ENCODE measurements at regions not wholly inside any gene's neighbourhood (a gene's known extent, or its start where the extent isn't known, plus 50 kb on each side); places are given as distances from the start of the nearest gene placed in this dataset.

DNA sequence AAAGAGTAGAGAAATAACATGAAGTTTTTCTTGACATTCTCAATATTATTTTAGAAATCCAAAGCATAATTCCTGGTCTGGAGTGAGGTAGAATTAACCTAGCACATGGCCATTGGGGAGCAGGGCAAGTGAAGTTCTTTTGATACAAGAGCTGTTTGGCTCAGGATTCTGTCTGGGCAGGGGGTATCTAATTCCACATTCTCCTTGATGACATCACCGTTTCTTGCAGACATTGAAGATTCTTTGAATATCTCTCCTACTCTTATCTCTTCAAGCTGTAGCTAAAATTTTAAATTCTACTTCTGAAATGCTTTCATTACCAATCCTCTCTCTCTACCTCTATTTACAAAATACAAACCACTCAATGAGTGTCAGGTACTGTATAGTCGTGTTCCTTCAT is 138.2 kb upstream of the TENM4 start:
- Histone ChIP-seq H3K27me3 (no peaks in the 10 kb centered on the region), H3K36me3 (no peaks in the 10 kb centered on the region)
- intact Hi-C loops (cut with DNase I): no loop called here

DNA sequence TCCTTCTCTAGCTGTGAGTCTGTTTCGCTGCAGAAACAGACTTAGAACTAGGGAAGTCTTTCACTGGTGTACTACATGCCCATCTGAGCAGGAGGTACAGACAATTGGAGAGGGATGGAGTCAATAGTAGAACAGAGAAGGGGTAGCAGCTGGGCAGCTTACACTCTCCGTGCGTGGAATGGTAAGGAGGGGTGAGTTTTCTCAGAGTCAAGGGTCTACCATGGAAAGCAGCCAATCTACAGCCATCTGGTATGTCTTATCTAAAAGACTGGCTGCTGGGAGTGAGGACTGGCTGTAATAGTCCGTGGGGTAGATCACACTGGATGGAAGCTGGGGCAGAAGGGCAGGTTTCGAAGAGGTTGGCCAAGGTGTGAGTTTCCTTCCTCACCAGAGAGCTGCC is 137.3 kb upstream of the TENM4 start:
- H3K4me3 ChIP-seq: no peak overlapping the region
- H3K4me1 ChIP-seq: no peaks in the 10 kb centered on the region
- intact Hi-C loops (cut with DNase I): no loop called here
- no peak for DNase-seq
- no peak for TF ChIP-seq POLR2A (IDR thresholded peaks at IDR 0.05)
- TF ChIP-seq, protein P1, sequence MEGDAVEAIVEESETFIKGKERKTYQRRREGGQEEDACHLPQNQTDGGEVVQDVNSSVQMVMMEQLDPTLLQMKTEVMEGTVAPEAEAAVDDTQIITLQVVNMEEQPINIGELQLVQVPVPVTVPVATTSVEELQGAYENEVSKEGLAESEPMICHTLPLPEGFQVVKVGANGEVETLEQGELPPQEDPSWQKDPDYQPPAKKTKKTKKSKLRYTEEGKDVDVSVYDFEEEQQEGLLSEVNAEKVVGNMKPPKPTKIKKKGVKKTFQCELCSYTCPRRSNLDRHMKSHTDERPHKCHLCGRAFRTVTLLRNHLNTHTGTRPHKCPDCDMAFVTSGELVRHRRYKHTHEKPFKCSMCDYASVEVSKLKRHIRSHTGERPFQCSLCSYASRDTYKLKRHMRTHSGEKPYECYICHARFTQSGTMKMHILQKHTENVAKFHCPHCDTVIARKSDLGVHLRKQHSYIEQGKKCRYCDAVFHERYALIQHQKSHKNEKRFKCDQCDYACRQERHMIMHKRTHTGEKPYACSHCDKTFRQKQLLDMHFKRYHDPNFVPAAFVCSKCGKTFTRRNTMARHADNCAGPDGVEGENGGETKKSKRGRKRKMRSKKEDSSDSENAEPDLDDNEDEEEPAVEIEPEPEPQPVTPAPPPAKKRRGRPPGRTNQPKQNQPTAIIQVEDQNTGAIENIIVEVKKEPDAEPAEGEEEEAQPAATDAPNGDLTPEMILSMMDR (IDR thresholded peaks at IDR 0.05): no peak
- WGBS, 2 donors: 64 to 71% methylated on average over 5 of the region's 5 CpGs
- no peaks in the 10 kb centered on the region for H3K9me3 ChIP-seq
- H3K27me3 ChIP-seq: no peaks in the 10 kb centered on the region
- H3K36me3 ChIP-seq: no peaks in the 10 kb centered on the region
- H3K27ac ChIP-seq: no peak overlapping the region

More for the DNA sequence above, 138.2 kb upstream of the TENM4 start:
- TF ChIP-seq, protein P1 (IDR thresholded peaks at IDR 0.05): no peak
- TF ChIP-seq POLR2A (IDR thresholded peaks at IDR 0.05): no peak
- no peak for DNase-seq
- Histone ChIP-seq H3K4me1 (no peaks in the 10 kb centered on the region), H3K4me3 (no peak overlapping the region), H3K9me3 (no peaks in the 10 kb centered on the region), H3K27ac (no peak overlapping the region)
- 63 to 80% methylated on average over 2 of the region's 2 CpGs for WGBS, 2 donors

DNA sequence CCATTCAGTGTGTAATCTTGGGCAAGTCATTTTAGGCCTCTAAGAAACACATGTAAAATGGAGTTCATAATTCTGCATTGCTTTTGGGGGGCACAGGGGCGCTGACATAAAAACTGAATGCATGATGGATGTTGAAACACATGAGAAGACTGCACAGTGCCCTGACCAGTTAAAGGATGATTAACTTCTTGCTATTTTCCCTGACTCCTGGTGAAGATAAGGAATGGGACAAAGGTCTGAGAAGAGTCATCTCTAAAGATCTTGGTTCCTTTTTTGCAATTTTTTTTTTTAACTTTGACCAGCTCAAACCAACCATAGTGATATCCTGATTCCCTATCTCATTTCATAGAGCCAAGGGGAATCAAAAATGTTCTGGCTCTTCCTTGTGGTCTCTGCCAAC is 134.9 kb upstream of the TENM4 start:
- no peak for DNase-seq
- 50 to 68% methylated on average over 1 of the region's 1 CpG for WGBS, 2 donors
- intact Hi-C loops (cut with DNase I): no loop called here
- Histone ChIP-seq H3K4me3 (no peak overlapping the region), H3K27me3 (no peaks in the 10 kb centered on the region), H3K36me3 (no peaks in the 10 kb centered on the region), H3K27ac (no peak overlapping the region), H3K4me1 (no peaks in the 10 kb centered on the region), H3K9me3 (no peaks in the 10 kb centered on the region)
- TF ChIP-seq, protein P1 (IDR thresholded peaks at IDR 0.05): no peak
- no peak for TF ChIP-seq POLR2A (IDR thresholded peaks at IDR 0.05)

DNA sequence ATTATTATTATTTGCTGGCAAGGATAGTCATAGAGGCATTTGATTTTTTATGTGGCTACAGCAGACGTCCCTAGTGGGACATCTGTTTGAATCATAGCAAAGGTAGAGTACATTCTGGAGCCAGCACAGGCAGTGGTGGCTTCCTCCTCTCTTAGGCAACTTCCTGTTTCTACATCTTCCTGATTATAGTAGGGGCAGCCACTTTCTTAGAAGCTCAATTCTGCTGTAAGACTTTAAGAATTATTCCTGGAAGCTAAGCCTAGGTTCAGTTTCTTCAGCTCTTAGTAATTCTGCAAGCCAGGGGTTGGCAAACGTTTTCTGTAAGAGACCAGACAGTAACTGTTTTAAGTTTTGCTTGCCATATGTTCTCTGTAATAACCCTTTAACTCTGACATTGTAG is 129.3 kb upstream of the TENM4 start:
- H3K27ac ChIP-seq: no peak overlapping the region
- H3K9me3 ChIP-seq: no peaks in the 10 kb centered on the region
- TF ChIP-seq, protein P1 (IDR thresholded peaks at IDR 0.05): no peak
- TF ChIP-seq POLR2A (IDR thresholded peaks at IDR 0.05): no peak
- no peaks in the 10 kb centered on the region for H3K36me3 ChIP-seq
- DNase-seq: no peak
- H3K4me3 ChIP-seq: no peak overlapping the region
- intact Hi-C loops (cut with DNase I): no loop called here
- no peaks in the 10 kb centered on the region for H3K4me1 ChIP-seq
- 29 to 43% methylated on average over 2 of the region's 2 CpGs for WGBS, 2 donors
- no peaks in the 10 kb centered on the region for H3K27me3 ChIP-seq

DNA sequence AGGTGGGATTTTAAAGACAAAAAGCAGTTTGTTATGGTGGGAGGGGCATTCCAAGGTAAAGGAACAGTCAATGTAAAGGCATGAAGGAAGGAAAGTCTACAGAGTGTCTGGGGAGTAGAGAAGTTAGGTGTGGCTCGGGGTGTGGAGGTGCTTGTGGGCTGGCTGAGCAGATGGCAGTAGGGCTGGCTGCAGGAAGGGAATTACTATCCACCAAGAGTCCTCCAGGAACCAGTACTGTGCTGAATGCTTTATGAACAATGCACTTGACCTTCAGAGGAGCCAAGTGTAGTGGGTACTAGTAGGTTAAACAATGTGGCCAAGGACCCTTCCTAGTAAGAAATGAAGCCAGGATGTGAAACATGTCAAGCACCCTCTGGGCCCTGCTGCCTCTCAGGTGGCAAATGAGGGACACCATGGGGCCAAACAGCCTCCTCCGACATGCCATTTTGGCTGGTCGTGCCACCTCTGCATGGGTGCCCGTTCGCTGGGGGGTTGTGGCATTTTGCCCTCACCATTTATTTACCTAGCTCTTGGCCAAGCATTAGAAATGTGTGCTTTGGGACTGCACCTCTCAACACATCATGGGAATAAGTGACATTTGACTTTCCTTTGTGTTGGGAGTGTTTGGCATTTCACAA is 123.6 kb upstream of the TENM4 start:
- intact Hi-C loops (cut with DNase I): no loop called here
- no peaks in the 10 kb centered on the region for H3K36me3 ChIP-seq
- H3K27me3 ChIP-seq: no peaks in the 10 kb centered on the region
- H3K4me3 ChIP-seq: no peak overlapping the region
- 86 to 89% methylated on average over 5 of the region's 5 CpGs for WGBS, 2 donors
- no peaks in the 10 kb centered on the region for H3K4me1 ChIP-seq
- H3K27ac ChIP-seq: no peak overlapping the region
- DNase-seq: no peak
- H3K9me3 ChIP-seq: no peaks in the 10 kb centered on the region
- TF ChIP-seq POLR2A (IDR thresholded peaks at IDR 0.05): no peak
- TF ChIP-seq, protein P1 (IDR thresholded peaks at IDR 0.05): no peak
